ENCODE measurements at regions not wholly inside any gene's neighbourhood (a gene's known extent, or its start where the extent isn't known, plus 50 kb on each side); places are given as distances from the start of the nearest gene placed in this dataset.
"Not testable (repeated sequence)": the region's sequence is repeated elsewhere in the genome, so short reads cannot be mapped to it uniquely, and the experiment has no call there.

DNA sequence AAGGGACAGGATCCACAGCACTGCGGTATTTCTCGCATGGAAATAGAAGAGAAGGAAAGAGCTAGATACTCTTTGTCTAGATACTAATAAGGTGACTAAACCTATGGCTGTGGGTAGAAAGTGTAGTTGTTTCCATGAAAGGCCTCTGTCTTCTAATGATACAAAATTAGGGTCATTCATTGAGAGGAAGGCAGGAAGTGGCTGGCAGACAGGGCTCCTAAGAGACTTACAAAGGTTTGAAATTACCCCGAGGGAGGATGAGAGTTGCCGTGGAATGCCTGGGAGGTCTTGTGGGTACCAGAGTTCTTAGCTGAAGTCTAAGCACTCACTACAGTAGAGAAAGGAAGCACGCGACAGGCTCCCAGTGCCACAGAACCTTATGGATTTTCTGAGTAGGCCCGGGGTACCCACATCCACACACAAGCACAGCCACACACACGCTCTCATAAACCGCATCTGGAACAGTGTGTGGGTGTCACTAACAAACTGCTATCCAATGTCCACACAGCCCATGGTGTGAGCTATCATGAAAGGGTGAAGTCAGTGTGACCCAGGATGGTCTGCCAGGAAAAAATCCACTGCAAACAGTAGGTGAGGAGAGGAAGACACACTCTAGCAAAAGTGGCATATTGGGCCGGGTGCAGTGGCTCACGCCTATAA lies 221.4 kb downstream of the FAM43A start:
- Histone ChIP-seq H3K4me1 (ENCODE audit: insufficient read depth, low read length) (no peaks in the 10 kb centered on the region), H3K36me3 (ENCODE audit: insufficient read depth, low read length) (no peaks in the 10 kb centered on the region), H3K27me3 (ENCODE audit: insufficient read depth, low read length) (no peaks in the 10 kb centered on the region), H3K4me3 (ENCODE audit: low read length) (no peak overlapping the region), H3K9me3 (ENCODE audit: insufficient read depth, low read depth, low read length) (peaks cover 15% of the 10 kb centered on the region), H3K27ac (ENCODE audit: low read depth, low read length) (no peak overlapping the region), H3K9ac (ENCODE audit: low read depth, low read length) (no peak overlapping the region)
- WGBS = 74% methylated on average over 11 of the region's 11 CpGs

GRCh38 chr3:194907811-194908210 lies 222.1 kb downstream of the FAM43A start:
- Histone ChIP-seq H3K27ac (ENCODE audit: low read depth, low read length) (no peak overlapping the region), H3K36me3 (ENCODE audit: insufficient read depth, low read length) (no peaks in the 10 kb centered on the region), H3K4me3 (ENCODE audit: low read length) (no peak overlapping the region), H3K9me3 (ENCODE audit: insufficient read depth, low read depth, low read length) (peaks cover 15% of the 10 kb centered on the region), H3K4me1 (ENCODE audit: insufficient read depth, low read length) (no peaks in the 10 kb centered on the region), H3K27me3 (ENCODE audit: insufficient read depth, low read length) (no peaks in the 10 kb centered on the region), H3K9ac (ENCODE audit: low read depth, low read length) (no peak overlapping the region)
- 85% methylated on average over 5 of the region's 5 CpGs for WGBS

GRCh38 chr3:194908496-194908895 lies 222.8 kb downstream of the FAM43A start:
- Histone ChIP-seq H3K27me3 (ENCODE audit: insufficient read depth, low read length) (no peaks in the 10 kb centered on the region), H3K9me3 (ENCODE audit: insufficient read depth, low read depth, low read length) (peaks cover 12% of the 10 kb centered on the region), H3K27ac (ENCODE audit: low read depth, low read length) (no peak overlapping the region), H3K9ac (ENCODE audit: low read depth, low read length) (no peak overlapping the region), H3K36me3 (ENCODE audit: insufficient read depth, low read length) (no peaks in the 10 kb centered on the region), H3K4me3 (ENCODE audit: low read length) (no peak overlapping the region), H3K4me1 (ENCODE audit: insufficient read depth, low read length) (no peaks in the 10 kb centered on the region)
- WGBS = 93% methylated on average over 5 of the region's 5 CpGs

- H3K4me3 ChIP-seq (ENCODE audit: low read length) = no peak overlapping the region
- no peaks in the 10 kb centered on the region for H3K27me3 ChIP-seq (ENCODE audit: insufficient read depth, low read length)
- 87% methylated on average over 5 of the region's 5 CpGs for WGBS
These were observed 223.3 kb downstream of the FAM43A start for GRCh38 chr3:194908972-194909371.

GRCh38 chr3:194910414-194910984 lies 224.8 kb downstream of the FAM43A start:
- no peaks in the 10 kb centered on the region for H3K36me3 ChIP-seq (ENCODE audit: insufficient read depth, low read length)

More at GRCh38 chr3:194908972-194909371, 223.3 kb downstream of the FAM43A start:
- no peaks in the 10 kb centered on the region for H3K4me1 ChIP-seq (ENCODE audit: insufficient read depth, low read length)
- no peaks in the 10 kb centered on the region for H3K36me3 ChIP-seq (ENCODE audit: insufficient read depth, low read length)
- no peak overlapping the region for H3K9ac ChIP-seq (ENCODE audit: low read depth, low read length)
- peaks cover 7% of the 10 kb centered on the region; the same call in 1 of the 2 replicates for H3K9me3 ChIP-seq (ENCODE audit: insufficient read depth, low read depth, low read length)
- H3K27ac ChIP-seq (ENCODE audit: low read depth, low read length) = no peak overlapping the region

GRCh38 chr3:194913316-194913715 lies 227.6 kb downstream of the FAM43A start:
- no peaks in the 10 kb centered on the region for H3K27me3 ChIP-seq (ENCODE audit: insufficient read depth, low read length)
- H3K36me3 ChIP-seq (ENCODE audit: insufficient read depth, low read length) = no peaks in the 10 kb centered on the region
- no peaks in the 10 kb centered on the region for H3K9me3 ChIP-seq (ENCODE audit: insufficient read depth, low read depth, low read length)
- H3K4me1 ChIP-seq (ENCODE audit: insufficient read depth, low read length) = no peaks in the 10 kb centered on the region
- WGBS = 87% methylated on average over 5 of the region's 5 CpGs
- H3K27ac ChIP-seq (ENCODE audit: low read depth, low read length) = no peak overlapping the region
- no peak overlapping the region for H3K4me3 ChIP-seq (ENCODE audit: low read length)
- no peak overlapping the region for H3K9ac ChIP-seq (ENCODE audit: low read depth, low read length)

More at GRCh38 chr3:194910414-194910984, 224.8 kb downstream of the FAM43A start:
- Histone ChIP-seq H3K9ac (ENCODE audit: low read depth, low read length) (no peak overlapping the region), H3K9me3 (ENCODE audit: insufficient read depth, low read depth, low read length) (no peaks in the 10 kb centered on the region), H3K4me3 (ENCODE audit: low read length) (no peak overlapping the region), H3K27me3 (ENCODE audit: insufficient read depth, low read length) (no peaks in the 10 kb centered on the region), H3K4me1 (ENCODE audit: insufficient read depth, low read length) (no peaks in the 10 kb centered on the region), H3K27ac (ENCODE audit: low read depth, low read length) (no peak overlapping the region)
- WGBS = 93% methylated on average over 6 of the region's 7 CpGs

GRCh38 chr3:194924889-194925288 lies 239.2 kb downstream of the FAM43A start:
- H3K4me1 ChIP-seq (ENCODE audit: insufficient read depth, low read length); H3K9ac ChIP-seq (ENCODE audit: low read depth, low read length); H3K4me3 ChIP-seq (ENCODE audit: low read length); H3K9me3 ChIP-seq (ENCODE audit: insufficient read depth, low read depth, low read length); H3K27ac ChIP-seq (ENCODE audit: low read depth, low read length); H3K27me3 ChIP-seq (ENCODE audit: insufficient read depth, low read length); H3K36me3 ChIP-seq (ENCODE audit: insufficient read depth, low read length): not testable (repeated sequence)
- 96% methylated on average over 5 of the region's 5 CpGs for WGBS

DNA sequence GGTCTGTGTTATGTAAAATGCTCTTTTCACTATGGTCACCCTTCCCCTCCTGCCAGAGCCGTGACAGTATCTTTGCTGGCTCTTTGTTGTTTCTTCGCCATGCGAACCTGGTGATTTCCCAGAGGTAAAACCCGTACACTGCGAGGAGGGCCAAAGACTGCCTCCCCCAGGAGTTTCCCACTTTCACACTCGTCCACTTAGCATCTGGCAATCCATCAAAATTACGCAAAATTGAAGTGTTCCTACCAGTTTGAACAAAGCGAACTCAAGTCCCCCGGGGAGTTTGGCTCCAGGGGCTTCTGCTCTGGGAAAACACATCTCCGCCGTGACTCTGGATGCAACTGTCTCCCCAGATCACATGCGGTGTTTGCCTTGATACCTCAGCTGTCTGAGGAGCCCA lies 239.9 kb downstream of the FAM43A start:
- no peaks in the 10 kb centered on the region for H3K9me3 ChIP-seq (ENCODE audit: insufficient read depth, low read depth, low read length)
- no peak overlapping the region for H3K9ac ChIP-seq (ENCODE audit: low read depth, low read length)
- H3K4me3 ChIP-seq (ENCODE audit: low read length) = no peak overlapping the region
- no peaks in the 10 kb centered on the region for H3K27me3 ChIP-seq (ENCODE audit: insufficient read depth, low read length)
- H3K36me3 ChIP-seq (ENCODE audit: insufficient read depth, low read length) = no peaks in the 10 kb centered on the region
- H3K27ac ChIP-seq (ENCODE audit: low read depth, low read length) = no peak overlapping the region
- H3K4me1 ChIP-seq (ENCODE audit: insufficient read depth, low read length) = peaks cover 7% of the 10 kb centered on the region
- 68% methylated on average over 12 of the region's 12 CpGs for WGBS

DNA sequence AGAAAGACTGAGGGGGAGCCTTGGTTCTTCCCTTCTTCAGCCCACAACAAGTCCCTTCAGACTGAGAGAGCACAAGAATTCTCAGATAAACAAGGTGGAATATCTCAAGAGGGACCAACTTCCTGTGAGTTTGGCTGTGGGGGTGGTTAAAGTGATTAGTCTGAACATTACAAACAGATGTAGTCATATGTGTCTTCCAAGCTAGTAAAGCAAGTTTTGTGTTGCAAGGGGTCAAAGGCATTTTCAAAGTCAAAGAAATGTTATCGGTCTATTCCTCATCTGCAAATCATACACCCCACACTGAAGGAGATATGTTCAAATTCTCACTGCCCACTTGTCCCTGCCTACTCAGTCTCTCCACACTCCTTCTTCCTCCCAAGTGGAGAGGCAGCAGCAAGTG lies 242.5 kb downstream of the FAM43A start:
- H3K9ac ChIP-seq (ENCODE audit: low read depth, low read length) = no peak overlapping the region
- H3K4me1 ChIP-seq (ENCODE audit: insufficient read depth, low read length) = peaks cover 10% of the 10 kb centered on the region
- no peak overlapping the region for H3K4me3 ChIP-seq (ENCODE audit: low read length)
- H3K9me3 ChIP-seq (ENCODE audit: insufficient read depth, low read depth, low read length) = peaks cover 2% of the 10 kb centered on the region; the same call in 1 of the 2 replicates
- no peak overlapping the region for H3K27ac ChIP-seq (ENCODE audit: low read depth, low read length)
- H3K36me3 ChIP-seq (ENCODE audit: insufficient read depth, low read length) = no peaks in the 10 kb centered on the region
- WGBS = 90% methylated on average over 1 of the region's 1 CpG
- no peaks in the 10 kb centered on the region for H3K27me3 ChIP-seq (ENCODE audit: insufficient read depth, low read length)

- WGBS = 92% methylated on average over 30 of the region's 30 CpGs
- Histone ChIP-seq H3K9me3 (ENCODE audit: insufficient read depth, low read depth, low read length) (peaks cover 2% of the 10 kb centered on the region; the same call in 1 of the 2 replicates), H3K27ac (ENCODE audit: low read depth, low read length) (no peak overlapping the region), H3K9ac (ENCODE audit: low read depth, low read length) (no peak overlapping the region), H3K4me1 (ENCODE audit: insufficient read depth, low read length) (peaks cover 10% of the 10 kb centered on the region), H3K36me3 (ENCODE audit: insufficient read depth, low read length) (no peaks in the 10 kb centered on the region), H3K27me3 (ENCODE audit: insufficient read depth, low read length) (no peaks in the 10 kb centered on the region), H3K4me3 (ENCODE audit: low read length) (no peak overlapping the region)
These were observed 243.3 kb downstream of the FAM43A start for GRCh38 chr3:194928831-194929577.

DNA sequence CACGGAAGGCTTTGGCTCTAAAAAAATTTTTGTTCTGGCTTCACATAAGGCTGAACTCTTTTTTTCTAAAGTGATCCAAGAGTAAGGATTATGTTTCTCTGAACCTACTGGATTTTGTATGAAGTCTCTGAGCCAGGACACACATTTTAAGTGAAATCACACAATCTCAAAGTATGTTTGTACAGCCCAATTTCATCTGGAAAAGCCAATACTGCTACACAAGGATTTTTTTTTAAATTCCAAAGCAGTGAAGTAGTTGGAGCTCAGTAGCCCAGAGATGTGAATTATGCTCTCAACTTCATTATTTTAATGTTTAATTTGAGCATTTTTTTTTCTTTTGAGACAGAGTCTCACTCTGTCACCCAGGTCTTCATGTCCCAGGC lies 243.9 kb downstream of the FAM43A start:
- no peaks in the 10 kb centered on the region for H3K27me3 ChIP-seq (ENCODE audit: insufficient read depth, low read length)
- no peak overlapping the region for H3K27ac ChIP-seq (ENCODE audit: low read depth, low read length)
- peaks cover 10% of the 10 kb centered on the region for H3K4me1 ChIP-seq (ENCODE audit: insufficient read depth, low read length)
- WGBS = 90% methylated on average over 1 of the region's 1 CpG
- peaks cover 2% of the 10 kb centered on the region; the same call in 1 of the 2 replicates for H3K9me3 ChIP-seq (ENCODE audit: insufficient read depth, low read depth, low read length)
- no peak overlapping the region for H3K4me3 ChIP-seq (ENCODE audit: low read length)
- H3K9ac ChIP-seq (ENCODE audit: low read depth, low read length) = no peak overlapping the region
- no peaks in the 10 kb centered on the region for H3K36me3 ChIP-seq (ENCODE audit: insufficient read depth, low read length)
